ENCODE measurements at regions not wholly inside any gene's neighbourhood (a gene's known extent, or its start where the extent isn't known, plus 50 kb on each side); places are given as distances from the start of the nearest gene placed in this dataset.

- no peak for TF ChIP-seq TAF1 (IDR thresholded peaks at IDR 0.05; ENCODE audit: borderline replicate concordance, low read depth, low read length)
- TF ChIP-seq BCL11A (IDR thresholded peaks at IDR 0.05; ENCODE audit: low read depth, low read length) = no peak
- no peak for TF ChIP-seq GATAD2B (conservative IDR thresholded peaks at IDR 0.05; ENCODE audit: low read depth)
- TF ChIP-seq CTCF (IDR thresholded peaks at IDR 0.05 in 2 of 3, conservative IDR thresholded peaks at IDR 0.05 in 1 of 3; ENCODE audit: control insufficient read depth in 2 of 3, extremely low read depth in 1 of 3, insufficient read depth in 1 of 3, low read depth in 3 of 3, low read length in 3 of 3) = no peak
- TF ChIP-seq E4F1 (IDR thresholded peaks at IDR 0.05; ENCODE audit: borderline replicate concordance, partially characterized antibody) = no peak
- TF ChIP-seq SMAD1 (IDR thresholded peaks at IDR 0.05; ENCODE audit: low read depth, partially characterized antibody) = no peak
- no peak for TF ChIP-seq CHD4 (IDR thresholded peaks at IDR 0.05)
- no peak for TF ChIP-seq REST (IDR thresholded peaks at IDR 0.05; ENCODE audit: low read depth, low read length)
Measured at GRCh38 chr3:162933656-162934055, 1437.0 kb downstream of the OTOL1 start.
